WERI-Rb-1 (cell line): ENCODE measurements at regions not wholly inside any gene's neighbourhood (a gene's known extent, or its start where the extent isn't known, plus 50 kb on each side); places are given as distances from the start of the nearest gene placed in this dataset.

Experiments
- DNase-seq: peaks from one replicate; pipeline ENCODE4 v3.0.0-alpha.2; 2020
- H3K27ac ChIP-seq: fragments of 250-450 bp; sonication (Bioruptor Pico); 2 replicates; pipeline ENCODE4 v1.5.1; 2020; ENCODE audit warnings: mild to moderate bottlenecking, moderate library complexity
- H3K27me3 ChIP-seq: fragments of 250-450 bp; sonication (Bioruptor Pico); 2 replicates; pipeline ENCODE4 v1.5.1; 2021; ENCODE audit warnings: mild to moderate bottlenecking, low read depth, moderate library complexity; ENCODE audit not compliant: insufficient read depth, severe bottlenecking
- H3K36me3 ChIP-seq: fragments of 250-450 bp; sonication (Bioruptor Pico); 2 replicates; pipeline ENCODE4 v1.5.1; 2020; ENCODE audit warnings: mild to moderate bottlenecking, moderate library complexity
- H3K4me3 ChIP-seq: 2 replicates; pipeline ENCODE4 v1.5.1; 2011; ENCODE audit warnings: low read depth, mild to moderate bottlenecking, control low read depth, low read length
- H3K9me3 ChIP-seq: fragments of 250-450 bp; sonication (Bioruptor Pico); 2 replicates; pipeline ENCODE4 v1.5.1; 2021; ENCODE audit warnings: mild to moderate bottlenecking, moderate library complexity; ENCODE audit not compliant: severe bottlenecking
- CTCF ChIP-seq: IDR thresholded peaks from 2 replicates; pipeline ENCODE4 v1.5.1; 2011; ENCODE audit warnings: low read depth, mild to moderate bottlenecking, control low read depth, inconsistent platforms, low read length

- no peak for TF ChIP-seq CTCF
- no peak for DNase-seq
- no peak overlapping the region for H3K4me3 ChIP-seq
Observed at GRCh38 chr17:5971969-5972368, 98.2 kb upstream of the WSCD1 start.

GRCh38 chr17:5973410-5973809, 96.8 kb upstream of the WSCD1 start:
- H3K36me3 ChIP-seq, result no peaks in the 10 kb centered on the region
- peak overlapping the region; percentile 86 for H3K27ac ChIP-seq
- H3K4me3 ChIP-seq, result no peak overlapping the region
- DNase-seq, result no peak
- H3K27me3 ChIP-seq, result no peaks in the 10 kb centered on the region
- no peak for TF ChIP-seq CTCF
- H3K9me3 ChIP-seq, result peaks cover 24% of the 10 kb centered on the region

More at GRCh38 chr17:5971969-5972368, 98.2 kb upstream of the WSCD1 start:
- Histone ChIP-seq H3K36me3 (no peaks in the 10 kb centered on the region), H3K27me3 (no peaks in the 10 kb centered on the region), H3K27ac (no peak overlapping the region), H3K9me3 (peaks cover 29% of the 10 kb centered on the region)

- peak overlapping the region; percentile 86 for H3K27ac ChIP-seq
- H3K9me3 ChIP-seq, result peaks cover 24% of the 10 kb centered on the region
- no peak overlapping the region for H3K4me3 ChIP-seq
- DNase-seq, result peak; percentile 85
- no peak for TF ChIP-seq CTCF
- H3K36me3 ChIP-seq, result no peaks in the 10 kb centered on the region
- no peaks in the 10 kb centered on the region for H3K27me3 ChIP-seq
Observed at GRCh38 chr17:5975661-5976060, 94.5 kb upstream of the WSCD1 start.

- no peak for DNase-seq
- Histone ChIP-seq H3K4me3 (no peak overlapping the region), H3K27me3 (no peaks in the 10 kb centered on the region), H3K36me3 (no peaks in the 10 kb centered on the region), H3K27ac (peak overlapping the region; percentile 63), H3K9me3 (peaks cover 24% of the 10 kb centered on the region)
- TF ChIP-seq CTCF, result no peak
Observed at GRCh38 chr17:5976251-5976650, 93.9 kb upstream of the WSCD1 start.

GRCh38 chr17:5978496-5978895, 91.7 kb upstream of the WSCD1 start:
- H3K27me3 ChIP-seq, result no peaks in the 10 kb centered on the region
- H3K9me3 ChIP-seq, result peaks cover 6% of the 10 kb centered on the region
- no peak overlapping the region for H3K27ac ChIP-seq
- no peak overlapping the region for H3K4me3 ChIP-seq
- no peaks in the 10 kb centered on the region for H3K36me3 ChIP-seq
- DNase-seq, result no peak
- TF ChIP-seq CTCF, result no peak

- no peak for DNase-seq
- H3K27me3 ChIP-seq, result no peaks in the 10 kb centered on the region
- TF ChIP-seq CTCF, result no peak
- no peak overlapping the region for H3K27ac ChIP-seq
- H3K36me3 ChIP-seq, result no peaks in the 10 kb centered on the region
- no peak overlapping the region for H3K4me3 ChIP-seq
- H3K9me3 ChIP-seq, result no peaks in the 10 kb centered on the region
Observed at GRCh38 chr17:5980941-5981340, 89.2 kb upstream of the WSCD1 start.
